Uterus (tissue), 2 donors: ENCODE measurements at regions not wholly inside any gene's neighbourhood (a gene's known extent, or its start where the extent isn't known, plus 50 kb on each side); places are given as distances from the start of the nearest gene placed in this dataset.

Experiments used
- CTCF ChIP-seq, 4 experiments: fragments of 200-600 bp in 2 of 4; fragments of 450-650 bp in 2 of 4; sonication (generic) in 2 of 4; IDR thresholded peaks; one replicate each; pipeline ENCODE4 v1.5.1; 2016 to 2019; ENCODE audit warnings: antibody characterized with exemption in 4 of 4, mild to moderate bottlenecking in 2 of 4, moderate library complexity in 1 of 4
- POLR2A ChIP-seq, 2 donors: fragments of 450-650 bp; IDR thresholded peaks; one replicate each; pipeline ENCODE4 v1.6.1; 2016; ENCODE audit warnings: antibody characterized with exemption in 2 of 2, mild to moderate bottlenecking in 1 of 2, moderate library complexity in 1 of 2

- TF ChIP-seq POLR2A (IDR thresholded peaks at IDR 0.05) = no peak
- TF ChIP-seq CTCF (IDR thresholded peaks at IDR 0.05) = peak; percentile 50 to 81 (median 66)
Observed at GRCh38 chr5:4941957-4942830, 197.9 kb upstream of the ADAMTS16 start.
